ENCODE measurements at regions not wholly inside any gene's neighbourhood (a gene's known extent, or its start where the extent isn't known, plus 50 kb on each side); places are given as distances from the start of the nearest gene placed in this dataset.

DNA sequence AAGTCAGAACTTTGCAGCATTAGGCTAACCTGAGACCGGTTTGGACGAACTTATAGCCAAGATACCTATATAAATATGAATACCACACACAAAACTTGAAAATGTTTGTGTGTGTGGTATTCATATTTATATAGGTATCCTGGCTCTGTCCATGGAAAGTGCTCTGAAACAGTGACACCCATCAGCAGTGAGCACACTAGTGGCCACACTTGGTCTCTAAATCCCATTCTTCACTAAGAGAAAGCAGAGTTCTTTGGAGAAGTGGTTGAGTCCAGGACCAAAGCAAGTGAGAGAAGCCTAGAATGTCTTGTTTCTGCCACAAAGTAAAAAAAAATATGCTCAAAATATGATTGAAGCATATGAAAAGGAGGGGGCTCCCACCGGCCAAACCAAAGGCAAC lies 146.5 kb downstream of the TWIST2 start:
- ATAC-seq (replicated peaks): no peak
- peaks cover 9% of the 10 kb centered on the region for H3K9me3 Mint-ChIP-seq
- no peaks in the 10 kb centered on the region for H3K36me3 Mint-ChIP-seq (ENCODE audit: low read depth)
- no peaks in the 10 kb centered on the region for H3K4me1 Mint-ChIP-seq
- no peak overlapping the region for H3K27ac Mint-ChIP-seq
- H3K27me3 Mint-ChIP-seq: peaks cover 21% of the 10 kb centered on the region
- H3K4me3 Mint-ChIP-seq: no peak overlapping the region

DNA sequence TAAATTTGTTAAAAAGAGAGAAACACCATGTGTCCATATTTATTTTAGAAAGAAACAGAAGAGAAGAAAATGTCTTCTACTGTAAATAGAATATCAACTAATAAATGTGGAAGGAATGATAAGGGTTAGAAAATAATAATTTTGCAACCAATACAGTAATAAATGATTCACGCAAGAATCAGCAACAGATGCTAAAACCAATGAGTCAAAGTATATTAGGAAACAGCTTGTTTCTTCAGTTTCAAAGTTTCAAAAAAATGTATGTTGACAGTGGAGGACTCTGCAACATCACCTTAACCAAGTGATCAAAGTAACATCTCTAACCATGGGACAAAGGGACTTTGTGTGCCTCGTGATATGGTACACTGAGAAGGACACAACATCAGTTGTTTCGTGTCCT lies 147.0 kb downstream of the TWIST2 start:
- no peak overlapping the region for H3K4me3 Mint-ChIP-seq
- no peaks in the 10 kb centered on the region for H3K4me1 Mint-ChIP-seq
- H3K27me3 Mint-ChIP-seq: peaks cover 21% of the 10 kb centered on the region
- H3K9me3 Mint-ChIP-seq: peaks cover 9% of the 10 kb centered on the region
- no peak for ATAC-seq (replicated peaks)
- H3K27ac Mint-ChIP-seq: no peak overlapping the region
- no peaks in the 10 kb centered on the region for H3K36me3 Mint-ChIP-seq (ENCODE audit: low read depth)

DNA sequence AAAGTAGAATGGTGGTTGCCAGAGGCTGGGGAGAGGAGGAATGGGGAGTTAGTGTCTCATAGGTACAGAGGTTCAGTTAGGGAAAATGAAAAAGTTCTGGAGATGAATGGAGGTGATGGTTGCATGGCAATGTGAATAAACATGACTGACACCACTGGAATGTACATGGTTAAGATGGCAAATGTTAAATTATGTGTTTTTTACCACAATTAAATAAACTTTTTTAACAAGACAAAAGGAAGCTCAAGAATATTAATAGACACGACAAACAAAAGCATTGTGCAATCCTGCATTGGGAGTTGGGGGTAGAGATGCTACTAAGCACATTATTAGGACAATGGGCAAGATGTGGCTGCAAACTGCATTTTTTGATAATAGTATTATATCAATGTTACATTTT lies 147.7 kb downstream of the TWIST2 start:
- ATAC-seq (replicated peaks): no peak
- Mint-ChIP-seq H3K27me3 (peaks cover 21% of the 10 kb centered on the region), H3K4me3 (no peak overlapping the region), H3K27ac (no peak overlapping the region), H3K9me3 (peaks cover 9% of the 10 kb centered on the region), H3K36me3 (ENCODE audit: low read depth) (no peaks in the 10 kb centered on the region), H3K4me1 (no peaks in the 10 kb centered on the region)

DNA sequence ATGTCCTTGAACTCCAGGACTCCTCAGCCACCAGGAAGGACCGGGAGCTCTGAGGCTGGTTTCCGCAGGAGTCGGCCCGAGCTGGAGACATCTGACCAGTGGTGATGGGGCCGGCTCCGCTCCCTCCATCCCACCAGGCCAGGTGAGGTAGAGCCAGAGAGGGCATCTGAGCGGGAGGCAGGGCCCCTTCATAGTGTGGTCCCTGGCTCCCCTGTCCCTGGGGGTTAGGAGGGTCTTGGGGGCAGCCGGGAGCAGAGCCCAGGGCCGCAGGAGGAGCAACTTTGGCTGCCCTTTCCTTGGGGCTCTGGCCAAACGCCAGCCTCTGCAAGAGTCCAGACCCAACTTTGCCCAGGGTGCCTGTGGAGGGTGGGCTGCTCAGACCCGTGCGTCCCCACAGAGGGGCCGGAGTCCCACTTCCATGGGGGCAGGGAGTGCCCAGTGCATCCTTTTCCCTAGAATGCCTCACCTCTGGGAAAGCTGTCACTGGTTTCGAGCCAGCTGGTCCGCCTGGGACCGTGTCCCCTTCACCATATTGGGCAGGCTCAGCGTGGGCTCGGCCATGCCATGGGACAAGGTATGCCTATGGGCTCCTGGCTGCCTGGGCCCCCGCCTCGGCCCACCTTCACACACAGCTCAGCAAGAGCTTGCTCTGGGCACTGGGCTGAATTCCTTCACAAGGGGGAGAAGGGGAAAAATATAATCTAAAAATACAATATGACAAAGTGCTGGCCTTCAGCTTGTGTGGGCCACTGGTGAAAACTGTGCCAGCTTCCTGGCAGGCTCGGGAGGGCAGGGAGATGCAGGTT lies 148.6 kb downstream of the TWIST2 start:
- H3K27ac Mint-ChIP-seq: no peak overlapping the region
- H3K9me3 Mint-ChIP-seq: peaks cover 9% of the 10 kb centered on the region
- no peak overlapping the region for H3K4me3 Mint-ChIP-seq
- H3K36me3 Mint-ChIP-seq (ENCODE audit: low read depth): no peaks in the 10 kb centered on the region
- ATAC-seq (replicated peaks): no peak
- H3K27me3 Mint-ChIP-seq: peaks cover 17% of the 10 kb centered on the region
- no peaks in the 10 kb centered on the region for H3K4me1 Mint-ChIP-seq

DNA sequence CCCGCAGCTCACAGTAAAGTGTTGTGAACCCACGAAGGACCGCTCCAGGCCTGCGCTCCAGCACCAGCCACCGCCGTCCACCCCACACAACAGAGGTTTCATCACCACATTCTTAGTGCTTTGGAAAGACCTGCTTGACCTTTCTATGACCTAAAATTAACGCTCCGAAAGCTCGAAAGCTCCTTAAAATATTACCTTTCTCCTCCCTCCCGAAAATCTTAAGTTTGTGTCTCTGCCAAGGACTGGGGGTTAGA lies 149.2 kb downstream of the TWIST2 start:
- Mint-ChIP-seq H3K36me3 (ENCODE audit: low read depth) (no peaks in the 10 kb centered on the region), H3K9me3 (peaks cover 12% of the 10 kb centered on the region), H3K27ac (no peak overlapping the region), H3K27me3 (peaks cover 19% of the 10 kb centered on the region), H3K4me1 (no peaks in the 10 kb centered on the region), H3K4me3 (no peak overlapping the region)
- no peak for ATAC-seq (replicated peaks)

DNA sequence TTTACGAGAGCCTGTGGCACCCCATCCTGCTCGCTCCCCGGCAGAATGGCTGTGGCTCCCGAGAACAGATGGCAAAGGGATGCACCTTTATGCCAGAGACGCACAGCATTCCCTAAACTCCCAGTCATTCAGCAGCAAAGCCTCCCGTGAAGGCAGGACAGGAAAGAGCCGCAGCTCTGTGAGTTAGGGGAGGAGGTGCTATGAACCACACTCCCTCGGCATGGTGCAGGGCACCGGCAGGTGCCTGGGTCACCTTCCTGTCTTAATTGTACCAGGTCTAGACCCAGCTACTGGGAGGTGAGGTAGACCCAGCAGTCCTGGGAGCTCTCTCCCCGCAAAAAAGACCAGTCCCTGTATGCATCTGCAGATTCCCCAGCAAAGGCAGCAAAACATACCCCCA lies 149.8 kb downstream of the TWIST2 start:
- no peaks in the 10 kb centered on the region for H3K4me1 Mint-ChIP-seq
- no peak for ATAC-seq (replicated peaks)
- H3K27me3 Mint-ChIP-seq: peaks cover 25% of the 10 kb centered on the region
- H3K27ac Mint-ChIP-seq: no peak overlapping the region
- H3K36me3 Mint-ChIP-seq (ENCODE audit: low read depth): no peaks in the 10 kb centered on the region
- no peak overlapping the region for H3K4me3 Mint-ChIP-seq
- H3K9me3 Mint-ChIP-seq: peaks cover 17% of the 10 kb centered on the region
